NCI-H1092 (cell line): ENCODE measurements at regions not wholly inside any gene's neighbourhood (a gene's known extent, or its start where the extent isn't known, plus 50 kb on each side); places are given as distances from the start of the nearest gene placed in this dataset.
"Not testable (repeated sequence)": the region's sequence is repeated elsewhere in the genome, so short reads cannot be mapped to it uniquely, and the experiment has no call there.

Source experiments
- DNase-seq: peaks from one replicate; lab custom pipeline; 2025; lab: John Stamatoyannopoulos, UW

GRCh38 chr7:91356915-91357314, 92.7 kb downstream of the FZD1 start:
- DNase-seq: no peak

- no peak for DNase-seq
Observed at GRCh38 chr7:91357379-91357778, 93.1 kb downstream of the FZD1 start.

GRCh38 chr7:91357901-91358300, 93.7 kb downstream of the FZD1 start:
- no peak for DNase-seq

DNA sequence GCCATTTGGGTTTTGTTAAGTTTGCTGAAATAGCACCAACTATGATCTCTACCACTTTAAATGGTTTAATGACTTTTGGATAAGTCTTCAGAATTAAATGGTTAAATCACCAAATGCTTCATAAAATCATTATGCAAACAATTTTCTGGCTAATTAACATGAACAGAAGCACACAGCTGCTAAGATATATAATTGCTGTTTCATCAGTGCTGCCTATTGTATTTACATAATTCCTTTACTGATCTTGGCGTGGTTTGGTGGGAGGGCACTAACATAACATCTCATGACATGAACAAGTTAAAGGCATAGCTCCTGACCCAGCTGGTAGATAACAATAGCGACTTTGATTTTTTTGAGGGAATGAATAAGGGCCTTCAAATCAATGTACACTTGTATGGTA, 94.1 kb downstream of the FZD1 start:
- DNase-seq: no peak

DNA sequence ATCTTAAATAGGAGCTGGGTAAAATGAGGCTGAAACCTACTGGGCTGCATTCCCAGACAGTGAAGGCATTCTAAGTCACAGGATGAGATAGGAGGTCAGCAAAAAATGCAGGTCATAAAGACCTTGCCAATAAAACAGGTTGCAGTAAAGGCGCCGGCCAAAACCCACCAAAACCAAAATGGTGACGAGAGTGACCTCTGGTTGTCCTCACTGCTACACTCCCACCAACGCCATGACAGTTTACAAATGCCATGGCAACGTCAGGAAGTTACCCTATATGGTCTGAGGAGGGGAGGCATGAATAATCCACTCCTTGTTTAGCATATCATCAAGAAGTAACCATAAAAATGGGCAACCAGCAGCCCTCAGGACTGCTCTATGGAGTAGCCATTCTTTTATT, 100.9 kb downstream of the FZD1 start:
- DNase-seq: not testable (repeated sequence)

- no peak for DNase-seq
Observed at GRCh38 chr7:91366091-91366490, 101.9 kb downstream of the FZD1 start.

DNA sequence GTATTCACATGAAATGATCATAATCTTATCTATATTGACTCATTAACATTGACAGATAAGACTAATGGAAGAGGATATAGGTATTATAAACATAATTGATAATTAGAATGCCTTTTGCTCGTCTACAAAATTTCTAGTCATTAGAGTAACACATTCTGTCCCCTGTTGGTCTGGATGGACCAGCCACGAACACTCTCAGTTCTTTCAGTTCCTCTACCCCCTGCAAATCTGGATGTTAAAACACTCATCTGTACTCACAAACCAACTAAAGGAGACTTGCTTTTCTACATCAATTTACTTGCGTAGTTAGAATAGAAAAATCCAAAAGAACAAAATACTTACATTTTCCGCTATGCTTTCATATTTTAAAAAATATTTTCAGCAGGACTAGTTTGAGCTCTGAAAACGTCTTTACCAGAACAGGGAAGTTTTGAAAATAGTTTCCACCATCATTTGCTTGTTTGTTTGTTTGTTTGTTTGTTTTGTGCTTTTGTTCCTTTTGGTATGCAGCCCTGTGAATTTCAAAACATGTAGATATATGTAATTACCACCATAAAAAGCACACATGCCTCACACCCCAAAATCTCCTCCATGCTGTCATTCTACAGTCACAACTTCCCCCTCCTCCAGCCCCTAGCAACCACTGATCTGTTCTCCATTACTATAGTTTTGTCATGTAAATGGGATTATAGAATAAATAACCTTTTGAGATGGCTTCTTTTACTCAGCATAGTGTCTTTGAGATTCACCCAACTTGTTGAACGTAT, 103.8 kb downstream of the FZD1 start:
- no peak for DNase-seq

- DNase-seq: no peak
Observed at GRCh38 chr7:91372323-91372722, 108.1 kb downstream of the FZD1 start.

DNA sequence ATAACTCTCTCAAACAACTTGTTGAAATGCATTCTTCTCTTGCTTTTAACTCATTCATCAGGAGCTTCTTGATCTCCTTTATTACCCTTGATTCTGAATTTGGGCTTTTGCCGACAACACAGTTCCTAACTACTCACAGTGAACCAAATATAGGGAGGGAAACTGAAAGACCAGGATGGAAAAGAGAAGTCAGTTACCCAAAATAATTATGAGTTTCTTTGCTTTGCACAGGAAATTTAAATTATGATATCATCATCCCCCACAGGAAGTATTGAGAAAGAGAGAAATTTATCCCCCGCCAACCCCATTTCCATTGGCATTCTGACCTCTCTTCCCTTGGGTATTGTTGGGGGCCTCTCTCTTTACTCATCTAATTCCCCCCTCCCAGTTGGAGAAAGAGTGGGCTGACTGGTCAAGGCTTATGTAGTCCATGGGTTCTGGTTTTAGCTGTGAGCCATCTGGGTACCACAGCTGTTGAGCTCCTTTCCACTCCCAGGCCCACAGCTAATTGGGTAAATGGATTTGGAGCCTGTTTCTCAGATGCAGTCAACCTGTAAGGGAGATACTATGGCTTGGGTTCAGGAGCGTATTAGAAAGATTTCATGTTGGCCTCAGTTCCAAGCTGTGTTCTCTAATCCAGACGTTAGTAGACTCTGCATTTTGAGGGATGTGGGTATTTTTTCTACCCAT, 109.0 kb downstream of the FZD1 start:
- DNase-seq: no peak

GRCh38 chr7:91374321-91374989, 110.2 kb downstream of the FZD1 start:
- no peak for DNase-seq

DNA sequence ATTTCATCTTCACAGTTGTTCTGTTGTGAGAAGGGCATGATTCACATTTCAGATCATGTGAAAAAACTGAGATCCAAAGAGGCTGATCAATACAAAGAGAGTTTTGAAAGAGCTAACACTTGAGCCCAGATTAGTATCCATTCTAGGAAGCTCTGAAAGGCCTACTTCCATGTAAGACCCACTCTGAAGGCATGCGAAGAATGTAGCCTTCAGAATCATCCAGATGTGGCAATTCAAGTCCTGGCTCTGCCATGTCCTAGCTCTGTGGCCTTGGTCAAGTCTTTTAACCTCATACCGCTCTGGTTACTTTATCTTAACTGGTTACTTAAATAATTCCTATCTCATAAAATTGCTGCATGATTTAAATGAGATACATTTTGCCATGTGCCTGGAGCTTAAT, 111.1 kb downstream of the FZD1 start:
- DNase-seq: no peak

DNA sequence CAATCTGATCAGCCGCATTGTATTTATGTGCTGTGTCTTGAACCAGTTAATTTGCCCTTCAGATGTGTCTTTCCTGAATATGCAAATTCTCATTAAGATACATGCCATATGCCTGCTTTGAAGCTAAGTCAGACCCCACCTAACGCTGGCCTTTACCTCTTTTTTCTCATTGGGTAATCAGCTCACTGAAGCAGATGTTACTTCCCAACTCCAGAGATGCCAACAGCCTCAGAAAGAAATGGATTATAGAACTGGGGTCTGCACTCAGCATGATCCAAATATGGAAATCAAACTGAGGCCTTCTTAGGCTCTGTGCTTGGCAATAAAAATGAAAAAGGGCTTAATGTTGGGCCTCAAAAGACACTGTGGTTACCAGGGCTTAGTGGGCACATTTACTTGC, 113.9 kb downstream of the FZD1 start:
- no peak for DNase-seq

- no peak for DNase-seq
Observed at GRCh38 chr7:91379236-91379635, 115.0 kb downstream of the FZD1 start.

DNA sequence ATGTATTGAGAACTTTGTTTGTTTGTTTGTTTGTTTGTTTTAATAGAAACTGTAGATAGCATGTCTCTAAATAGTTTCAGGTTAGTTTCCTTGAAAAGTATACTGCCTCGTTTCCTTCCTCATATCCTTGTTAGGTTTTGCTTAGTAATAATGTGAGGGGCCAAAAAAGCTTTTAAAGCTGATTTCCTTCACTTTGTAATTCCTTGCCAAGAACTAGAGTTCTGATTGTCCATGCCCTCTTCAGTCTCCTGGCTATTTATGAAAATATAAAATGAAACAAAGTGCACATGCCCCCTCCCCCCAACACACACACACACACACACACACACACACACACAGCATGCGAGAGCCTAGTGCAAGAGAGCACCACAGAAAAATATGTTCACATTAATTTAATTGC, 115.8 kb downstream of the FZD1 start:
- no peak for DNase-seq

- DNase-seq: no peak
Observed at GRCh38 chr7:91383053-91383904, 119.0 kb downstream of the FZD1 start.

GRCh38 chr7:91383905-91384274, 119.7 kb downstream of the FZD1 start:
- no peak for DNase-seq

GRCh38 chr7:91394757-91395156, 130.5 kb downstream of the FZD1 start:
- DNase-seq: not testable (repeated sequence)

GRCh38 chr7:91395313-91395712, 131.1 kb downstream of the FZD1 start:
- DNase-seq: not testable (repeated sequence)

DNA sequence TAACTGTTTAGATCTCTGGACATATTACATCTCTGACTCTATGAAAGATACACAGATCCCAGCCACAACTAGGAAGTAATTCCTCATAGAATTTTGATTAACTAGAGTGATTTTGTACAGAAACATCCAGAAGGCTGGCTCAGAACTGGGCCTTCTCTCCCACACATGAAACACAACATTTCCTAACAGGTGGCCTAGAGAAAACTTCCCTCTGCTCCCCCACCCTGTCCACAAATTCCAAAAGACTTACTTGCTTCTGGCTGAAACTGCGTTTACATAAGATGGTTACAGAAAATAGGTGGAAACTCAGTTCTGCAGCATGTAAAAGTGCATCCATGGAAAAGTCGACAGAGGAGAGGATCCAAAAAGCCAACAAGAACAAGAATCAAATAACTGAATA, 132.9 kb downstream of the FZD1 start:
- no peak for DNase-seq

DNA sequence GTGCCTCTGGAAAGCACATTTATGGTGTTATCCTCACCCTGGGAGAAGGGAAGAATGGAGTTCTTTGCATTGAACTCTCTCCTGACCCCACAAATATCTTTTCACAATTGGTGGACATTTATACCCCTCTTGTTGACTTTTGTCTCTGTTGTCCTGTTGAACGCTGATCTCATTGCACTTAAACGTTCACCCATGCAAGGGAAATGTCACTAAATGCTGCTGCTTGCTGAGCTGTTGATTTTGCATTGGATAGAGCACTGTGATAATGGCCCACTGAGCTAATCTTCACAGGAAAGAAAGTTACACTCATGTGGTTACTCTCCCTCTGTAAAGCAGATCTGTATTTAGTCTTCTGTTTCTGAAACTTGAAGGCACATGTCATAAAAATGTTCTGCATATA, 133.4 kb downstream of the FZD1 start:
- DNase-seq: no peak

GRCh38 chr7:91398341-91398740, 134.1 kb downstream of the FZD1 start:
- DNase-seq: no peak

DNA sequence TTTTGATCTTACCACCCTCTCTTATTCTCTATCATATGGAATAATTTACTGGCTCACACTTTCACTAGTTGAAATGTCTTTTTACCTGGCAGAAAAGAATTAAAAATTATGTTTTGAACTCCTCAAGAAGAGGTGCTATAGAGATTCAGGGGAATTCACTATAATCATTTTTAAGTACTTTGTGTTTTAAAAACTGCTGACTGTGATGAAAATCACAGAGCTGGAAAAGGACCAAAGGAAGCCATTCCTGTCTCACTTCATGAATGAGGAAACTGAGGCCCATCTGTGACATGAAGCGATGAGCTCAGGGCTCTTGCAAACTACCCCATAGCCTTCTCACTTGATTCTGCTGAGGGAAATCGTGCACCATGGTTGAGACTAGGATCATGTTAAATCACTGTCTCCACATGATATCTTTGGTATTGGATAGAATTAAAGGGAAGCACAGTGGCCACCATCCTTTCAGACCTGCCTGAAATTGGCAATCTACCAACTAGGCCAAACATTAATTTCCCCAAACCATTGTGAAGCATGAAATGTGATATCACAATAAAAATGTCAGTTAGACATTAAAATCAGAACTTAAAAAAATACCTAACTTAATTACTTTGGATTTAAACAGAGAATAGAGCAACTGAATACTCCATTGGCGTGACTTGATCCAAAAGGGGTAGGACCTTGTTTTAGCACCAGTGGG, 141.0 kb downstream of the FZD1 start:
- no peak for DNase-seq
